Natural killer cell (primary cell): ENCODE measurements at regions not wholly inside any gene's neighbourhood (a gene's known extent, or its start where the extent isn't known, plus 50 kb on each side); places are given as distances from the start of the nearest gene placed in this dataset.

Experiments
- ATAC-seq, 3 donors: fragments of 150-1000 bp in 2 of 3; fragments of 200-7000 bp in 1 of 3; cut with Tn5 transposase; 1 replicate in 1 of 3; 2 replicates in 2 of 3; pipeline ENCODE4 v1.10.0; 2021; ENCODE audit warnings: mild to moderate bottlenecking in 2 of 3, moderate library complexity in 2 of 3
- DNase-seq, 2 donors: peaks; one replicate each; pipeline versions ENCODE4 v3.0.0 to v3.0.0-alpha.2; 2013 to 2021; ENCODE audit warnings: mixed read lengths in 1 of 2
- H3K27ac ChIP-seq: one replicate; pipeline ENCODE4 v1.5.1; 2013; ENCODE audit warnings: mild to moderate bottlenecking, low read length
- H3K27me3 ChIP-seq: one replicate; pipeline ENCODE4 v1.6.1; 2013; ENCODE audit warnings: low read length; ENCODE audit not compliant: control insufficient read depth, insufficient read depth
- H3K36me3 ChIP-seq: one replicate; pipeline ENCODE4 v1.6.1; 2013; ENCODE audit warnings: low read length; ENCODE audit not compliant: control insufficient read depth, insufficient read depth
- H3K4me1 ChIP-seq: one replicate; pipeline ENCODE4 v1.6.1; 2013; ENCODE audit warnings: low read length; ENCODE audit not compliant: control insufficient read depth, insufficient read depth
- H3K4me3 ChIP-seq: one replicate; pipeline ENCODE4 v1.5.1; 2013; ENCODE audit warnings: low read length
- H3K9me3 ChIP-seq: one replicate; pipeline ENCODE4 v1.6.1; 2013; ENCODE audit warnings: low read length; ENCODE audit not compliant: control insufficient read depth, insufficient read depth
- H3K27ac Mint-ChIP-seq, 2 donors: one replicate each; pipeline ENCODE4 v1.8.0; 2022; ENCODE audit warnings: mild to moderate bottlenecking in 2 of 2, mixed read lengths in 2 of 2, moderate library complexity in 1 of 2
- H3K27me3 Mint-ChIP-seq, 2 donors: one replicate each; pipeline ENCODE4 v1.8.0; 2022; ENCODE audit warnings: low read depth in 2 of 2, mixed read lengths in 2 of 2
- H3K36me3 Mint-ChIP-seq: one replicate; pipeline ENCODE4 v1.8.0; 2022; ENCODE audit warnings: mixed read lengths
- H3K4me1 Mint-ChIP-seq, 2 donors: one replicate each; pipeline ENCODE4 v1.8.0; 2022; ENCODE audit warnings: mixed read lengths in 2 of 2
- H3K4me3 Mint-ChIP-seq: one replicate; pipeline ENCODE4 v1.8.0; 2022; ENCODE audit warnings: mild to moderate bottlenecking, moderate library complexity, mixed read lengths
- H3K9me3 Mint-ChIP-seq, 2 donors: one replicate each; pipeline ENCODE4 v1.8.0; 2022; ENCODE audit warnings: mixed read lengths in 2 of 2
- CTCF ChIP-seq: fragments of 200-600 bp; IDR thresholded peaks from one replicate; pipeline ENCODE4 v1.8.0; 2022; ENCODE audit warnings: antibody characterized with exemption
- WGBS: methylation state at CpG from one replicate; pipeline ENCODE4 v1.1.7; 2013; ENCODE audit warnings: missing lambda C conversion rate; ENCODE audit not compliant: insufficient coverage; 5-methylcytosine and 5-hydroxymethylcytosine counted together
- intact Hi-C: fragments of 100-400 bp; cut with micrococcal nuclease; formaldehyde crosslinking; loops from one replicate; pipeline ENCODE4 v1.14.2; 2022

GRCh38 chr10:121024905-121025584 lies 173.9 kb downstream of the WDR11 start:
- WGBS, result 73% methylated on average over 8 of the region's 8 CpGs
- TF ChIP-seq CTCF, result no peak
- Mint-ChIP-seq H3K4me1 (no peaks in the 10 kb centered on the region), H3K27ac (no peak overlapping the region), H3K36me3 (no peaks in the 10 kb centered on the region), H3K4me3 (no peak overlapping the region), H3K9me3 (peaks cover 0 to 2% of the 10 kb centered on the region in 2 donors), H3K27me3 (peaks cover 6 to 8% of the 10 kb centered on the region in 2 donors)
- intact Hi-C loops, result no loop called here
- Histone ChIP-seq H3K9me3 (no peaks in the 10 kb centered on the region), H3K27ac (no peak overlapping the region), H3K36me3 (no peaks in the 10 kb centered on the region), H3K27me3 (no peaks in the 10 kb centered on the region), H3K4me1 (no peaks in the 10 kb centered on the region), H3K4me3 (no peak overlapping the region)
- DNase-seq (no peak), ATAC-seq (no peak)

GRCh38 chr10:121025731-121026130 lies 174.6 kb downstream of the WDR11 start:
- H3K27me3 Mint-ChIP-seq, result peaks cover 6 to 8% of the 10 kb centered on the region in 2 donors
- H3K4me1 Mint-ChIP-seq, result no peaks in the 10 kb centered on the region
- H3K27ac Mint-ChIP-seq, result no peak overlapping the region
- 87% methylated on average over 3 of the region's 3 CpGs for WGBS
- Histone ChIP-seq H3K27ac (no peak overlapping the region), H3K4me3 (no peak overlapping the region), H3K27me3 (no peaks in the 10 kb centered on the region), H3K4me1 (no peaks in the 10 kb centered on the region), H3K9me3 (no peaks in the 10 kb centered on the region), H3K36me3 (no peaks in the 10 kb centered on the region)
- intact Hi-C loops, result no loop called here
- H3K4me3 Mint-ChIP-seq, result no peak overlapping the region
- H3K36me3 Mint-ChIP-seq, result no peaks in the 10 kb centered on the region
- no peak for ATAC-seq
- DNase-seq, result no peak
- H3K9me3 Mint-ChIP-seq, result peaks cover 0 to 2% of the 10 kb centered on the region in 2 donors
- no peak for TF ChIP-seq CTCF

GRCh38 chr10:121027371-121027770 lies 176.2 kb downstream of the WDR11 start:
- no peaks in the 10 kb centered on the region for H3K36me3 Mint-ChIP-seq
- Histone ChIP-seq H3K36me3 (no peaks in the 10 kb centered on the region), H3K27ac (no peak overlapping the region), H3K9me3 (no peaks in the 10 kb centered on the region), H3K4me3 (no peak overlapping the region), H3K27me3 (no peaks in the 10 kb centered on the region), H3K4me1 (no peaks in the 10 kb centered on the region)
- no peak overlapping the region for H3K27ac Mint-ChIP-seq
- intact Hi-C loops, result no loop called here
- 87% methylated on average over 4 of the region's 4 CpGs for WGBS
- H3K4me1 Mint-ChIP-seq, result no peaks in the 10 kb centered on the region
- H3K4me3 Mint-ChIP-seq, result no peak overlapping the region
- peaks cover 0 to 2% of the 10 kb centered on the region in 2 donors for H3K9me3 Mint-ChIP-seq
- ATAC-seq (no peak), DNase-seq (no peak)
- peaks cover 6 to 8% of the 10 kb centered on the region in 2 donors for H3K27me3 Mint-ChIP-seq
- no peak for TF ChIP-seq CTCF

- peaks cover 0 to 2% of the 10 kb centered on the region in 2 donors for H3K9me3 Mint-ChIP-seq
- H3K27me3 Mint-ChIP-seq, result no peaks in the 10 kb centered on the region
- H3K4me1 ChIP-seq, result no peaks in the 10 kb centered on the region
- WGBS, result 57% methylated on average over 3 of the region's 3 CpGs
- intact Hi-C loops, result no loop called here
- H3K4me3 Mint-ChIP-seq, result no peak overlapping the region
- TF ChIP-seq CTCF, result no peak
- ATAC-seq (no peak), DNase-seq (no peak)
- H3K36me3 ChIP-seq, result no peaks in the 10 kb centered on the region
- H3K4me3 ChIP-seq, result no peak overlapping the region
- no peaks in the 10 kb centered on the region for H3K4me1 Mint-ChIP-seq
- no peaks in the 10 kb centered on the region for H3K9me3 ChIP-seq
- H3K27ac Mint-ChIP-seq, result no peak overlapping the region
- no peaks in the 10 kb centered on the region for H3K27me3 ChIP-seq
- H3K27ac ChIP-seq, result no peak overlapping the region
- H3K36me3 Mint-ChIP-seq, result no peaks in the 10 kb centered on the region
Observed at GRCh38 chr10:121032460-121032859, 181.3 kb downstream of the WDR11 start.
